Osteoblast (primary cell): ENCODE measurements at regions not wholly inside any gene's neighbourhood (a gene's known extent, or its start where the extent isn't known, plus 50 kb on each side); places are given as distances from the start of the nearest gene placed in this dataset.
"Not testable (repeated sequence)": the region's sequence is repeated elsewhere in the genome, so short reads cannot be mapped to it uniquely, and the experiment has no call there.

ENCODE experiments used
- DNase-seq: peaks from one replicate; pipeline ENCODE4 v3.0.0; 2011; ENCODE audit warnings: low spot score, mixed read lengths; ENCODE audit not compliant: insufficient read length; ENCODE audit errors: missing footprints
- H2AFZ ChIP-seq: 2 replicates; pipeline ENCODE4 v1.6.0; 2011; ENCODE audit warnings: mild to moderate bottlenecking, low read length
- H3K27ac ChIP-seq: 2 replicates; pipeline ENCODE4 v1.5.1; 2011; ENCODE audit warnings: mild to moderate bottlenecking, low read depth, low read length, moderate library complexity
- H3K27me3 ChIP-seq: 2 replicates; pipeline ENCODE4 v1.6.0; 2012; ENCODE audit warnings: mild to moderate bottlenecking, control low read depth, inconsistent platforms, low read length, moderate library complexity; ENCODE audit not compliant: insufficient read depth
- H3K36me3 ChIP-seq: 2 replicates; pipeline ENCODE4 v1.5.1; 2011; ENCODE audit warnings: mild to moderate bottlenecking, low read length, control low read depth, moderate library complexity; ENCODE audit not compliant: insufficient read depth
- H3K4me1 ChIP-seq: 2 replicates; pipeline ENCODE4 v1.5.1; 2011; ENCODE audit warnings: mild to moderate bottlenecking, low read length, control low read depth, moderate library complexity; ENCODE audit not compliant: insufficient read depth
- H3K4me2 ChIP-seq: 2 replicates; pipeline ENCODE4 v1.6.0; 2011; ENCODE audit warnings: mild to moderate bottlenecking, low read length; ENCODE audit not compliant: insufficient read depth
- H3K4me3 ChIP-seq: fragments of 200-600 bp; sonication (generic); 3 replicates; pipeline ENCODE4 v1.5.1; 2012; ENCODE audit warnings: mild to moderate bottlenecking, low read length, inconsistent platforms; ENCODE audit not compliant: insufficient read depth
- H3K79me2 ChIP-seq: 2 replicates; pipeline ENCODE4 v1.6.0; 2012; ENCODE audit warnings: mild to moderate bottlenecking, low read length, control low read depth, inconsistent platforms; ENCODE audit not compliant: insufficient read depth
- H3K9me3 ChIP-seq: 2 replicates; pipeline ENCODE4 v1.5.1; 2011; ENCODE audit warnings: low read depth, low read length, control low read depth
- H4K20me1 ChIP-seq: 2 replicates; pipeline ENCODE4 v1.6.0; 2012; ENCODE audit warnings: mild to moderate bottlenecking, low read length, control low read depth; ENCODE audit not compliant: insufficient read depth
- CTCF ChIP-seq: IDR thresholded peaks from 2 replicates; pipeline ENCODE4 v1.5.1; 2011; ENCODE audit warnings: mild to moderate bottlenecking, low read depth, low read length, moderate library complexity; ENCODE audit errors: extremely low read depth

GRCh38 chr3:63727233-63727632, 74.8 kb downstream of the SNTN start:
- Histone ChIP-seq H3K27me3 (no peaks in the 10 kb centered on the region), H3K9me3 (no peaks in the 10 kb centered on the region), H3K4me3 (no peak overlapping the region), H3K79me2 (no peaks in the 10 kb centered on the region), H3K4me1 (peaks cover 22% of the 10 kb centered on the region), H3K4me2 (no peak overlapping the region), H2AFZ (no peak overlapping the region), H3K27ac (no peak overlapping the region), H4K20me1 (no peaks in the 10 kb centered on the region), H3K36me3 (no peaks in the 10 kb centered on the region)
- TF ChIP-seq CTCF, result no peak
- no peak for DNase-seq

- H3K79me2 ChIP-seq, result no peaks in the 10 kb centered on the region
- no peaks in the 10 kb centered on the region for H3K9me3 ChIP-seq
- no peaks in the 10 kb centered on the region for H3K4me1 ChIP-seq
- no peak for TF ChIP-seq CTCF
- H3K36me3 ChIP-seq, result no peaks in the 10 kb centered on the region
- H4K20me1 ChIP-seq, result no peaks in the 10 kb centered on the region
- H3K4me2 ChIP-seq, result no peak overlapping the region
- no peaks in the 10 kb centered on the region for H3K27me3 ChIP-seq
- no peak overlapping the region for H2AFZ ChIP-seq
- H3K4me3 ChIP-seq, result no peak overlapping the region
- H3K27ac ChIP-seq, result no peak overlapping the region
- DNase-seq, result no peak
These were observed 79.4 kb downstream of the SNTN start for GRCh38 chr3:63731866-63732265.

GRCh38 chr3:63733278-63733677, 80.8 kb downstream of the SNTN start:
- not testable (repeated sequence) for H2AFZ ChIP-seq, H3K27ac ChIP-seq, H3K4me2 ChIP-seq, H3K79me2 ChIP-seq, H3K9me3 ChIP-seq, H3K36me3 ChIP-seq, H4K20me1 ChIP-seq, H3K4me1 ChIP-seq, DNase-seq, H3K27me3 ChIP-seq, H3K4me3 ChIP-seq

GRCh38 chr3:63734632-63735031, 82.2 kb downstream of the SNTN start:
- not testable (repeated sequence) for H3K36me3 ChIP-seq, H3K4me3 ChIP-seq, H3K79me2 ChIP-seq, H3K27me3 ChIP-seq, H2AFZ ChIP-seq, H4K20me1 ChIP-seq, H3K27ac ChIP-seq, H3K9me3 ChIP-seq, DNase-seq, H3K4me1 ChIP-seq, H3K4me2 ChIP-seq

- DNase-seq, result not testable (repeated sequence)
These were observed 82.3 kb upstream of the C3orf49 start for GRCh38 chr3:63736757-63737156.

GRCh38 chr3:63738577-63738976, 80.5 kb upstream of the C3orf49 start:
- not testable (repeated sequence) for H3K79me2 ChIP-seq, H3K27ac ChIP-seq, H4K20me1 ChIP-seq, H3K27me3 ChIP-seq, H3K9me3 ChIP-seq, H3K36me3 ChIP-seq, H3K4me3 ChIP-seq, H2AFZ ChIP-seq, H3K4me2 ChIP-seq, H3K4me1 ChIP-seq, DNase-seq

More at GRCh38 chr3:63736757-63737156, 82.3 kb upstream of the C3orf49 start:
- not testable (repeated sequence) for H3K27ac ChIP-seq, H3K4me1 ChIP-seq, H4K20me1 ChIP-seq, H3K9me3 ChIP-seq, H3K36me3 ChIP-seq, H2AFZ ChIP-seq, H3K79me2 ChIP-seq, H3K4me2 ChIP-seq, H3K4me3 ChIP-seq, H3K27me3 ChIP-seq
